NCI-H2171 treated with DMSO at 0.1 percent for 48 hours (cell line): ENCODE measurements at regions not wholly inside any gene's neighbourhood (a gene's known extent, or its start where the extent isn't known, plus 50 kb on each side); places are given as distances from the start of the nearest gene placed in this dataset.
"Not testable (repeated sequence)": the region's sequence is repeated elsewhere in the genome, so short reads cannot be mapped to it uniquely, and the experiment has no call there.

Source experiments
- DNase-seq: peaks from one replicate; lab custom pipeline; 2025; lab: John Stamatoyannopoulos, UW

GRCh38 chr9:42377530-42378417 is 194.3 kb downstream of the SPATA31A6 start:
- DNase-seq, result not testable (repeated sequence)

- no peak for DNase-seq
Measured at GRCh38 chr9:42378418-42378815, 195.0 kb downstream of the SPATA31A6 start.

GRCh38 chr9:42379602-42380001 is 196.1 kb downstream of the SPATA31A6 start:
- not testable (repeated sequence) for DNase-seq

- DNase-seq, result not testable (repeated sequence)
Measured at GRCh38 chr9:42384585-42384984, 201.1 kb downstream of the SPATA31A6 start.

- not testable (repeated sequence) for DNase-seq
Measured at GRCh38 chr9:42385574-42386120, 202.2 kb downstream of the SPATA31A6 start.

GRCh38 chr9:42386477-42386876 is 203.0 kb downstream of the SPATA31A6 start:
- no peak for DNase-seq

- DNase-seq, result no peak
Measured at GRCh38 chr9:42388146-42388690, 204.8 kb downstream of the SPATA31A6 start.

- DNase-seq, result no peak
Measured at GRCh38 chr9:42388846-42389245, 205.4 kb downstream of the SPATA31A6 start.

- DNase-seq, result not testable (repeated sequence)
Measured at GRCh38 chr9:42392773-42393455, 209.5 kb downstream of the SPATA31A6 start.

- DNase-seq, result no peak
Measured at GRCh38 chr9:42396318-42396717, 212.9 kb downstream of the SPATA31A6 start.

GRCh38 chr9:42397336-42397735 is 213.9 kb downstream of the SPATA31A6 start:
- not testable (repeated sequence) for DNase-seq

- DNase-seq, result not testable (repeated sequence)
Measured at GRCh38 chr9:42402919-42403318, 219.5 kb downstream of the SPATA31A6 start.

GRCh38 chr9:42409581-42409980 is 226.1 kb downstream of the SPATA31A6 start:
- DNase-seq, result not testable (repeated sequence)

GRCh38 chr9:42412354-42412753 is 228.9 kb downstream of the SPATA31A6 start:
- DNase-seq, result not testable (repeated sequence)

GRCh38 chr9:42414865-42415264 is 231.4 kb downstream of the SPATA31A6 start:
- not testable (repeated sequence) for DNase-seq

- not testable (repeated sequence) for DNase-seq
Measured at GRCh38 chr9:42419652-42420051, 236.2 kb downstream of the SPATA31A6 start.

GRCh38 chr9:42420324-42420723 is 236.9 kb downstream of the SPATA31A6 start:
- not testable (repeated sequence) for DNase-seq

- not testable (repeated sequence) for DNase-seq
Measured at GRCh38 chr9:42421630-42422029, 238.2 kb downstream of the SPATA31A6 start.

- not testable (repeated sequence) for DNase-seq
Measured at GRCh38 chr9:42430674-42431615, 247.5 kb downstream of the SPATA31A6 start.

GRCh38 chr9:42431616-42432010 is 248.2 kb downstream of the SPATA31A6 start:
- not testable (repeated sequence) for DNase-seq
